Loucy (cell line): ENCODE measurements at regions not wholly inside any gene's neighbourhood (a gene's known extent, or its start where the extent isn't known, plus 50 kb on each side); places are given as distances from the start of the nearest gene placed in this dataset.

Source experiments
- CTCF ChIP-seq: fragments of 200-600 bp; sonication (generic); conservative IDR thresholded peaks from 2 replicates; pipeline ENCODE4 v1.5.1; 2014; ENCODE audit warnings: mild to moderate bottlenecking, antibody characterized with exemption, low read length
- EZH2phosphoT487 ChIP-seq: fragments of 200-600 bp; IDR thresholded peaks from 2 replicates; pipeline ENCODE4 v1.6.1; 2018; ENCODE audit warnings: antibody characterized with exemption, mild to moderate bottlenecking, moderate library complexity, borderline replicate concordance

- TF ChIP-seq CTCF (no peak), EZH2phosphoT487 (no peak)
These were observed 456.0 kb upstream of the DCC start for GRCh38 chr18:51884039-51884438.
